HEK293 (cell line): ENCODE measurements at regions not wholly inside any gene's neighbourhood (a gene's known extent, or its start where the extent isn't known, plus 50 kb on each side); places are given as distances from the start of the nearest gene placed in this dataset.

ENCODE experiments used
- CTCF ChIA-PET: fragments of 350-600 bp; formaldehyde crosslinking; extraction: SDS; loops from one replicate; lab custom pipeline; 2021; ENCODE audit warnings: antibody characterized with exemption; lab: Yijun Ruan, JAX
- POLR2A ChIA-PET: fragments of 300-600 bp; formaldehyde crosslinking; extraction: SDS; loops from one replicate; lab custom pipeline; 2020; ENCODE audit warnings: antibody characterized with exemption, inconsistent platforms; lab: Yijun Ruan, JAX
- H3K27ac ChIP-seq: fragments of 200-500 bp; sonication (Bioruptor generic); 2 replicates; pipeline ENCODE4 v1.5.1; 2014; ENCODE audit warnings: low read depth, low read length, control low read depth, inconsistent platforms; ENCODE audit errors: extremely low read depth
- H3K36me3 ChIP-seq, 2 experiments: fragments of 200-500 bp in 1 of 2; sonication (Bioruptor generic) in 1 of 2; 1 replicate in 1 of 2; 2 replicates in 1 of 2; pipeline ENCODE4 v1.5.1; 2014 to 2017; ENCODE audit warnings: inconsistent platforms in 2 of 2, low read length in 2 of 2; ENCODE audit not compliant: control insufficient read depth in 2 of 2, insufficient read depth in 1 of 2
- H3K4me1 ChIP-seq: fragments of 200-500 bp; sonication (Bioruptor generic); 2 replicates; pipeline ENCODE4 v1.5.1; 2014; ENCODE audit warnings: mild to moderate bottlenecking, low read length, inconsistent platforms; ENCODE audit not compliant: control insufficient read depth, insufficient read depth
- H3K4me3 ChIP-seq: 2 replicates; pipeline ENCODE4 v1.5.1; 2011; ENCODE audit warnings: low read depth, mild to moderate bottlenecking, control low read depth, low read length, moderate library complexity
- H3K9me3 ChIP-seq: fragments of 200-500 bp; sonication (Bioruptor generic); 2 replicates; pipeline ENCODE4 v1.5.1; 2014; ENCODE audit warnings: low read depth, low read length, inconsistent platforms; ENCODE audit not compliant: control insufficient read depth, insufficient read depth
- KLF10 ChIP-seq: fragments of 450-650 bp; IDR thresholded peaks from 2 replicates; pipeline ENCODE4 v1.5.1; 2018; ENCODE audit warnings: missing biosample characterization, mild to moderate bottlenecking, missing genetic modification characterization
- OSR2 ChIP-seq: fragments of 450-650 bp; formaldehyde crosslinking; IDR thresholded peaks from 2 replicates; pipeline ENCODE4 v1.5.1; 2016; ENCODE audit warnings: missing biosample characterization, missing genetic modification characterization
- PATZ1 ChIP-seq: fragments of 450-650 bp; formaldehyde crosslinking; IDR thresholded peaks from 2 replicates; pipeline ENCODE4 v1.5.1; 2016; ENCODE audit warnings: missing biosample characterization, missing genetic modification characterization
- ZBTB8A ChIP-seq: fragments of 450-650 bp; formaldehyde crosslinking; IDR thresholded peaks from 2 replicates; pipeline ENCODE4 v1.5.1; 2016; ENCODE audit warnings: missing biosample characterization, missing genetic modification characterization
- ZIC2 ChIP-seq: fragments of 450-650 bp; formaldehyde crosslinking; IDR thresholded peaks from 2 replicates; pipeline ENCODE4 v1.5.1; 2016; ENCODE audit warnings: missing biosample characterization, missing genetic modification characterization
- ZNF169 ChIP-seq: fragments of 450-650 bp; formaldehyde crosslinking; IDR thresholded peaks from 2 replicates; pipeline ENCODE4 v1.5.1; 2016; ENCODE audit warnings: missing biosample characterization, missing genetic modification characterization
- ZNF362 ChIP-seq: fragments of 450-650 bp; formaldehyde crosslinking; IDR thresholded peaks from 2 replicates; pipeline ENCODE4 v1.5.1; 2016; ENCODE audit warnings: missing biosample characterization, missing genetic modification characterization
- ZNF433 ChIP-seq: fragments of 450-650 bp; formaldehyde crosslinking; IDR thresholded peaks from 2 replicates; pipeline ENCODE4 v1.5.1; 2016; ENCODE audit warnings: missing biosample characterization, missing genetic modification characterization, low read depth
- ZNF48 ChIP-seq: fragments of 450-650 bp; formaldehyde crosslinking; IDR thresholded peaks from 2 replicates; pipeline ENCODE4 v1.5.1; 2016; ENCODE audit warnings: missing biosample characterization, missing genetic modification characterization
- ZNF623 ChIP-seq: fragments of 450-650 bp; formaldehyde crosslinking; IDR thresholded peaks from 2 replicates; pipeline ENCODE4 v1.5.1; 2016; ENCODE audit warnings: missing biosample characterization, missing genetic modification characterization
- ZNF777 ChIP-seq: fragments of 450-650 bp; formaldehyde crosslinking; IDR thresholded peaks from 2 replicates; pipeline ENCODE4 v1.5.1; 2017; ENCODE audit warnings: missing biosample characterization, missing genetic modification characterization, borderline replicate concordance
- ZNF830 ChIP-seq: fragments of 450-650 bp; IDR thresholded peaks from 2 replicates; pipeline ENCODE4 v1.5.0; 2018; ENCODE audit warnings: missing biosample characterization, missing genetic modification characterization, low read depth, mild to moderate bottlenecking, moderate library complexity

GRCh38 chr2:120991441-120991840 is 255.8 kb downstream of the GLI2 start:
- ChIA-PET POLR2A (no interaction called here), CTCF (no interaction called here)
- no peaks in the 10 kb centered on the region for H3K9me3 ChIP-seq
- H3K36me3 ChIP-seq, result peaks cover 0 to 39% of the 10 kb centered on the region in 2 experiments; a peak in 1 of 3 replicates
- no peak overlapping the region for H3K4me3 ChIP-seq
- no peak overlapping the region for H3K27ac ChIP-seq
- TF ChIP-seq ZNF777 (tag by site-specific recombination), result no peak
- TF ChIP-seq ZNF362 (tag by site-specific recombination), result no peak
- TF ChIP-seq ZNF623 (tag by site-specific recombination), result no peak
- no peak for TF ChIP-seq ZBTB8A (tag by site-specific recombination)
- H3K4me1 ChIP-seq, result no peaks in the 10 kb centered on the region

- Histone ChIP-seq H3K36me3 (peaks cover 0 to 24% of the 10 kb centered on the region in 2 experiments; a peak in 1 of 3 replicates), H3K27ac (no peak overlapping the region)
- POLR2A ChIA-PET, result no interaction called here
- TF ChIP-seq ZIC2 (tag by site-specific recombination) (peak; percentile 93), PATZ1 (no peak)
- TF ChIP-seq, all 188 proteins: peak for 1
- Histone ChIP-seq H3K4me3 (no peak overlapping the region), H3K4me1 (no peaks in the 10 kb centered on the region), H3K9me3 (no peaks in the 10 kb centered on the region)
- CTCF ChIA-PET, result interaction anchor here (0.5 to 0.6 kb wide), 3 partner anchors 34 to 961 kb away, joined by 3 to 5 read pairs (median 4); no protein-coding TSS in a partner anchor
Measured at GRCh38 chr2:120992791-120993555, 257.3 kb downstream of the GLI2 start.

GRCh38 chr2:120993661-120994060 is 258.0 kb downstream of the GLI2 start:
- Histone ChIP-seq H3K36me3 (peaks cover 0 to 24% of the 10 kb centered on the region in 2 experiments; a peak in 1 of 3 replicates), H3K4me1 (no peaks in the 10 kb centered on the region), H3K4me3 (no peak overlapping the region), H3K9me3 (no peaks in the 10 kb centered on the region), H3K27ac (no peak overlapping the region)
- CTCF ChIA-PET, result interaction anchor here (0.6 to 0.9 kb wide), 2 partner anchors 41 to 68 kb away, joined by 3 to 4 read pairs; no protein-coding TSS in a partner anchor
- POLR2A ChIA-PET, result no interaction called here
- TF ChIP-seq ZNF433 (tag by site-specific recombination), result no peak

GRCh38 chr2:120994301-120994995 is 258.8 kb downstream of the GLI2 start:
- ChIA-PET POLR2A (no interaction called here), CTCF (interaction anchor here (0.9 kb wide), 1 partner anchor 40 kb away, joined by 4 read pairs; no protein-coding TSS in a partner anchor)
- Histone ChIP-seq H3K36me3 (peaks cover 0 to 16% of the 10 kb centered on the region in 2 experiments; a peak in 1 of 3 replicates), H3K27ac (no peak overlapping the region), H3K4me1 (no peaks in the 10 kb centered on the region), H3K4me3 (no peak overlapping the region), H3K9me3 (no peaks in the 10 kb centered on the region)
- no peak for TF ChIP-seq PATZ1
- TF ChIP-seq OSR2, result no peak
- TF ChIP-seq ZNF169 (tag by site-specific recombination), result no peak
- TF ChIP-seq ZNF48 (tag by site-specific recombination), result no peak
- TF ChIP-seq KLF10 (tag by site-specific recombination), result no peak
- TF ChIP-seq ZNF830, result no peak
